DMS53 (cell line): ENCODE measurements at regions not wholly inside any gene's neighbourhood (a gene's known extent, or its start where the extent isn't known, plus 50 kb on each side); places are given as distances from the start of the nearest gene placed in this dataset.

ENCODE experiments used
- DNase-seq: peaks from one replicate; lab custom pipeline; 2025; lab: John Stamatoyannopoulos, UW

GRCh38 chr4:60013464-60014184 lies 1186.5 kb upstream of the ADGRL3 start:
- DNase-seq = no peak

DNA sequence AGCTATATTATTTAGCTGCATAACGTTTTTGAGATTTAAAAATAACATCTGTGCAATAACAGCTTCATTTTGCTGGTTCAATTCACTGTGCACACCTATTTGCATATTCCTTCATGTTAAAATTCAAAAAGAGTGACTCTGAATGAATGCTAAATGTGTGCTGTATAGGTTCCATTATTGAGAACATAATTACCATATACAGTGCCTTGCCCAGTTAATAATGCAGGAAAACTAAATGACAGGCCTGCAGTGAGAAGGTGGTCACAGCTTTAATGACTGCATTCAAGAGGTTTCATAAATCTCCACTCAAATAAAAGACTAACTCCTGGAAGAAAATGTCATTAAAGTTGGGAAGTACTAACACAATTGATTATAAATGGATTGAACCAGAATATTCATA lies 1183.2 kb upstream of the ADGRL3 start:
- no peak for DNase-seq

DNA sequence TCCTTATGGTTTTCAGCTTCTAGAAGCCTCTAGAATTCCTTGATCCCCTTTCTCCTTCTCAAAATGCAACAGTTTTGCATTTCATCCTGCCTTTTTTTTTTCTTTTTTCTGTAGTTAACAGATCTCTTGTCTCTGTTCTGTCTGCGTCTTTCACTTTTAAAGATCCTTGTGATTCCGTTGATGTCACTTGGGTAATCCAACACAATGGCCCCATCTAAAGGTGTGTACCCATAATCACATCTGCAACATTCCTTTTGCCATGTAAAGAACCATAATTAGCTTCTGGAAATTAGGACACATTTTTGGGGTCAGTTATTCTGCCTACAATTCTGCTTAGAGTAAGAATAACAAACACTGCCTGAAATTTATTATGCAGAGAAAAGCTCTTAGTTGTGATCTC lies 1180.9 kb upstream of the ADGRL3 start:
- DNase-seq = peak; percentile 27

DNA sequence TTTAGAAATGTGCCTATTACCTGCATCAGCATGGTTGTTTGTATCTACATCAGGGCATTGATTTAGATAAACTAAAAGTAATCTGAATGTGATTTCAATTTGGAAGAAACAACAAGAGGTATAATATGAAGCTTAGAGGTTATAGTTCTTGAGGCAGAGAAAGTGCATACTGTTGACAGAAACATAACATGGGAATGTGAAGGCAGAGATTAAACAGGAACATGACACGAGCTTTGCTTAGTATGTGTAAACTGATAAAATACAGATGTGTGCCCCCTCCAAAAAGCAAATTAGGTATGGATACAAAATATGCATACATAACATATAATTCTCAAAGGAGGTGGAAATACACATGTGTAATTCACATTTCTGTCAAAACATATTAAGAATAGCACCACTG lies 1180.2 kb upstream of the ADGRL3 start:
- no peak for DNase-seq

- DNase-seq = no peak
Measured at GRCh38 chr4:60020389-60020788, 1179.7 kb upstream of the ADGRL3 start.

GRCh38 chr4:60033826-60034225 lies 1166.3 kb upstream of the ADGRL3 start:
- no peak for DNase-seq

DNA sequence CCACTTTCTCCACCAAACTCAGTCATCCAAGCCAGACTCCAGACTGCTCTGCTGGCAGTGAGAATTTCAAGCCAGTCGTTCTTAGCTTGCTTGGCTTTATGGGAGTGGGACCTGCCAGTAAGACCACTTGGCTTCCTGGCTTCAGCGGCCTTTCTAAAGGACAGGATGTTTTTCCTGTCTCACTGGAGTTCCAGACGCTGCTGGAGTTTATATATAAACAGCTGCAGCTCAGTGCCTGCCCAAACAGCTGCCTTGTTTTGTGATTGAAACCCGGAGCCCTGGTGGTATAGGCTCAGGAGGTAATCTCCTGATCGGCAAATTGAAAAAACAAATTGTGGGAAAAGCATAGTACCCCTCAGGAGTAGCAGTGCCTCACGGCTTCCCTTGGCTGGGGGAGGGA lies 1165.8 kb upstream of the ADGRL3 start:
- peak; percentile 75 for DNase-seq

- no peak for DNase-seq
Measured at GRCh38 chr4:60039908-60040307, 1160.2 kb upstream of the ADGRL3 start.

- DNase-seq = no peak
Measured at GRCh38 chr4:60042231-60042652, 1157.9 kb upstream of the ADGRL3 start.

- peak; percentile 14 for DNase-seq
Measured at GRCh38 chr4:60042941-60043340, 1157.2 kb upstream of the ADGRL3 start.

DNA sequence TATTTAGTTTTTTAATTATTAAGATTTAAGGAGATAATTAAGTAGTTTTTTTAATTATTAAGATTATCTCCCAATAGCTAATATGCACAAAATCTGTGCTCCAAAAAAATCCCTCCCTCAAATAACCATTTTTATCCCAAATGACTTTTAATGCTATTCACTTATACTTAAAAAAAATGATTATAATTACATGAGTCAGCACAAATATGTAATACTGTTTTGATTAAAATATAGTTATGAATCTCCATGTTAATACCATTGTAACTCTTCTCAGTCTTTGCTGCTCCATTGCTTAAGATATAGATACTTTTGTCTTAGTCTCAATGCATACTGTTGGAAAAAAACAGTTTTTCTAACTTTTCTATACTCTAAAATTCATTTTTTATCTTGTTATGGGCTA lies 1121.1 kb upstream of the ADGRL3 start:
- DNase-seq = no peak

GRCh38 chr4:60081839-60082238 lies 1118.3 kb upstream of the ADGRL3 start:
- DNase-seq = no peak

GRCh38 chr4:60088807-60089486 lies 1111.2 kb upstream of the ADGRL3 start:
- no peak for DNase-seq

- DNase-seq = no peak
Measured at GRCh38 chr4:60089546-60090273, 1110.4 kb upstream of the ADGRL3 start.

- DNase-seq = no peak
Measured at GRCh38 chr4:60096676-60097075, 1103.5 kb upstream of the ADGRL3 start.

DNA sequence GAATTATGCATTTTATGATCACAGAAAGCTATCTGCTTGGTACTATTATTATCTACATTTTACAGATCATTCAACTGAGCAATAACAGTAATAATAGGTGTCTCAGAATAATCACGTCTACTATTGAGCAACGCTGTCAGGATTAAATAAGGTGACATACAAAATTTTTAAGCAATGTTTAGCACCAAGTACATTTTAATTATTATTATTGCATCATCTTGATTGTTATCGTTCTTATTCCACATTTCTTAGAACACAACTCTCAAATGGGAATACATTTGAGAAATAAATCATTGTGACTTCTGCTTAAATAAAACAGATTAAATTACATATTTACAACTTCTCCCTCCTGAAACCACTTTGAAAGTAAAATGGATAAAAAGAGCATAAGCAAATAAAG lies 1083.5 kb upstream of the ADGRL3 start:
- DNase-seq = no peak

DNA sequence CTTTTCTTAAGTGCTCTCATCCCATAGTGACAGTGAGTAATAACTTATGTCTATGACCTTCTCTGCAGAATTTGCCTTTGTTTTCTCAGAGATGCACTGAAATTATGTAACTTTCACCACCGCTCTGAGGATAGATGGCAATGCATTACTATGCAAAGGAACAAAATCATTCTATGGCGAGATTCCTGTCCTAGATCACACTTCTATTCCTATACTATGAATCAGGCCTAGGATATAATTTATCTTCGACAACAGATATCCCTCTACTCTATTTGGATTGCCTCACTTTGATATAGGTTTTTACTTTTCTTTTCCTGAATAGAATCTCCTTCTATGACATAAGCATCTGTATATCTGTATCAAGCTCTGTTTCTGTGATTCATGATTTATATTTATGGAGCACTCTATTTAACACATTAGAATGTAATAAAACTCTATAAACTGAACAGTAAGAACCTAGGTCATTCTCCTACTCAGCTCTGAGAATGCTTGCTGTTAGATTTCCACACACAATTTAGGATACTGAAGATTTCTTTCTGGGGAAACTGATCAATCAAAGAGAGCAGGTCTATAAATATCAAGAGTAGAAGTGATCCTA lies 1082.3 kb upstream of the ADGRL3 start:
- no peak for DNase-seq

DNA sequence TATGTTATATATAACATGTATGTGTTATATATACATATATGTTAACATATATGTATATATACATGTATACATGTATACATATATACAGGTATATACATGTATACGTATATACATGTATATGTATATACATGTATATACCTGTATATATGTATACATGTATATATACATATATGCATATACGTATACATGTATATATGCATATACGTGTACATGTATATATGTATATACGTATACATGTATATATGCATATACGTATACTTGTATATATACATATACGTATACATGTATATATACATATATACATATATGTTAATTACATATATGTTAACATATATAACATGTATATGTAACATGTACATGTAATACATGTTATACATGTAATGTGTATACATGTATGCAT lies 1077.3 kb upstream of the ADGRL3 start:
- peak; percentile 12 for DNase-seq

DNA sequence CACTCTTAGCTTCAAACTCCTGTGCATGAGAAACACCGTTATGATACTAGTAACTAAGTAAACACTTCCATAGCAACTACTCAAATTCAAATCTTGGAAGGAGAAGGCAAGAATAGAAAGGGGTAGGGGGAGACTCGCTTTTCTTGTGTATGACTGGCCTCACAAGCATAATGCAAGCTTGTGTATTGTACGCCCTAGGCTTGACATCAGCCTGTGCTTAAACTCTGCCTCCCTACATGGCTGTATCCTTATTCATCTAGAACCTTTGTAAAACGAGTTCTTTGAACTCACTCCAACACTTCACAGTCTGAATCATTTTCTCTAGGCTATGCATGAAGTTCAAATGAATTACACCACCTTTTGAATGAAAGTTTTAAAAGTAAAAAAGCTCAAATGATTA lies 1071.2 kb upstream of the ADGRL3 start:
- no peak for DNase-seq

GRCh38 chr4:60129740-60130139 lies 1070.4 kb upstream of the ADGRL3 start:
- DNase-seq = no peak

- peak; percentile 5 for DNase-seq
Measured at GRCh38 chr4:60133375-60133774, 1066.8 kb upstream of the ADGRL3 start.

DNA sequence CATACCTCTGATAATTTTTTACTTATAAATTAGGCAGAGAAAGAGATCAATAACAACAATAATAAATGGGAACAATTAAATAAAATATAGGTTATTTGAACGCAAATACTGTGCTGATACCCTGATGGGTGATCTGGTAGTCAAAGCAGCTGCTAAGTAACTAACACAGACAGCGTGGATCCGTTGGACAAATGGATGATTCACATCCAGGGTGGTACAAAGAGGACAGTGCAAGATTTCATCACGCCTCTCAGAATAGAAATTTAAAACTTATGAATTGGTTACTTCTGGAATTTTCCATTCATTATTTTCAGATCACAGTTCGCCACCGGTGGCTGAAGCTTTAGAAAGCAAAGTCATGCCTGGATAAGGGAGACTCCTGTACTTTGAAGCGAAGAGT lies 1066.0 kb upstream of the ADGRL3 start:
- no peak for DNase-seq

GRCh38 chr4:60155088-60155487 lies 1045.0 kb upstream of the ADGRL3 start:
- no peak for DNase-seq
